Activated CD4-positive, alpha-beta T cell treated with anti-CD3 and anti-CD28 coated beads for 36 hours (primary cell): ENCODE measurements at regions not wholly inside any gene's neighbourhood (a gene's known extent, or its start where the extent isn't known, plus 50 kb on each side); places are given as distances from the start of the nearest gene placed in this dataset.
"Not testable (repeated sequence)": the region's sequence is repeated elsewhere in the genome, so short reads cannot be mapped to it uniquely, and the experiment has no call there.

Source experiments
- ATAC-seq: fragments of 200-7000 bp; cut with Tn5 transposase; one replicate; pipeline ENCODE4 v1.10.0; 2021; ENCODE audit warnings: mild to moderate bottlenecking, moderate library complexity
- CTCF ChIA-PET: fragments of 350-600 bp; sonication (Branson Sonifier 250); formaldehyde crosslinking; loops from one replicate; lab custom pipeline; 2021; ENCODE audit warnings: antibody characterized with exemption; lab: Charles Lee
- POLR2A ChIA-PET: fragments of 350-600 bp; sonication (Branson Sonifier 250); formaldehyde crosslinking; loops from one replicate; lab custom pipeline; 2021; ENCODE audit warnings: antibody characterized with exemption, inconsistent platforms; lab: Charles Lee
- DNase-seq: peaks from one replicate; pipeline ENCODE4 v3.0.0-alpha.2; 2020
- H3K27ac Mint-ChIP-seq: one replicate; pipeline ENCODE4 v1.8.0; 2021; ENCODE audit warnings: mixed read lengths
- H3K27me3 Mint-ChIP-seq: one replicate; pipeline ENCODE4 v1.8.0; 2021; ENCODE audit warnings: mixed read lengths
- H3K36me3 Mint-ChIP-seq: one replicate; pipeline ENCODE4 v1.8.0; 2021; ENCODE audit warnings: low read depth, mixed read lengths
- H3K4me1 Mint-ChIP-seq: one replicate; pipeline ENCODE4 v1.8.0; 2021; ENCODE audit warnings: mixed read lengths
- H3K4me3 Mint-ChIP-seq: one replicate; pipeline ENCODE4 v1.8.0; 2021; ENCODE audit warnings: mild to moderate bottlenecking, moderate library complexity, mixed read lengths
- H3K9me3 Mint-ChIP-seq: one replicate; pipeline ENCODE4 v1.8.0; 2021; ENCODE audit warnings: low read depth, mixed read lengths
- intact Hi-C, 2 experiments: fragments of 100-400 bp; cut with DNase I in 1 of 2; cut with micrococcal nuclease in 1 of 2; formaldehyde crosslinking; loops; one replicate each; pipeline versions ENCODE4 v1.14.2 to v1.15.1; 2022 to 2024; cut with DNase I, micrococcal nuclease

DNA sequence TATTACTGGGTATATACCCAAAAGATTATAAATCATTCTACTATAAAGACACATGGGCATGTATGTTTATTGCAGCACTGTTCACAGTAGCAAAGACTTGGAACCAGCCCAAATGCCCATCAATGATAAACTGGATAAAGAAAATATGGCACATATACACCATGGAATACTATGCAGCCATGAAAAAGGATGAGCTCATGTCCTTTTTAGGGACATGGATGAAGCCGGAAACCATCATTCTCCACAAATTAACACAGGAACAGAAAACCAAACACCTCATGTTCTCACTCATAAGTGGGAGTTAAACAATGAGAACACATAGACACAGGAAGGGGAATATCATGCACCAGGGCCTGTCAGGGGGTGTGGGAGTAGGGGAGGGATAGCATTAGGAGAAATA, 772.5 kb downstream of the SH3BGRL start:
- H3K27me3 Mint-ChIP-seq, H3K36me3 Mint-ChIP-seq, CTCF ChIA-PET, DNase-seq, H3K4me3 Mint-ChIP-seq, H3K4me1 Mint-ChIP-seq, ATAC-seq, intact Hi-C loops, H3K27ac Mint-ChIP-seq, POLR2A ChIA-PET, H3K9me3 Mint-ChIP-seq: not testable (repeated sequence)

DNA sequence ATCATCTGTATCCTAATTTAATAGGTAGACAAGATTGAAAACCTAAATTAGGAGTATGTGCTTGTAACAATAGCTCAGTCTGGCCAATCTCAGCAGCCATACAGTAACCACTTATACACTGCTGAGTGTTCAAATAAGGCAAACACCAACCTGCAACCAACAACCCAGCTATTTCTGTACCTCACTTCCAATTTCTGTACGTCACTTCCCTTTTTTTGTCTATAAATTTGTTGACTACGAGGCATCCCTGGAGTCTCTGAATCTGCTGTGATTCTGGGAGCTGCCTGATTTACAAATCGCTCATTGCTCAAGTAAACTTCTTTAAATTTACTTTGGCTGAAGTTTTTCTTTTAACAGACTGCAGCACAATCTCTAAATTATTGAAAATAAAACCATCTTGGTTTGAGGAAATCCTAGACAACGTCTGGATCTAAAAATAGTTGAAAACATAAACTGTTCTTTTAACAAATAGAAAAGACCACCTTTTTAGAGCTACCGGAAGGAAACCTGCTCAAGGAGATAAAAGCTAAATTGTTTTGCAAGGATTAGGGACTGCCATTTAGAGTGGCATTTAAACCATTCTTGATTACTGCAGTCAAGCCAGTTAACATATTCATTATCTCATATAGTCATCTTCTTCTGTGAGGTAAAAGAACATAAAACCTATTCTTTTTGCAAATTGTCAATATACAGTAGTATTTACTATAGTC, 778.1 kb downstream of the SH3BGRL start:
- POLR2A ChIA-PET = no interaction called here
- H3K27me3 Mint-ChIP-seq = no peaks in the 10 kb centered on the region
- H3K4me1 Mint-ChIP-seq = no peaks in the 10 kb centered on the region
- intact Hi-C loops = no loop called here
- no peak for ATAC-seq
- CTCF ChIA-PET = no interaction called here
- DNase-seq = no peak
- H3K27ac Mint-ChIP-seq = no peak overlapping the region
- H3K36me3 Mint-ChIP-seq = no peaks in the 10 kb centered on the region
- H3K9me3 Mint-ChIP-seq = no peaks in the 10 kb centered on the region
- H3K4me3 Mint-ChIP-seq = no peak overlapping the region

DNA sequence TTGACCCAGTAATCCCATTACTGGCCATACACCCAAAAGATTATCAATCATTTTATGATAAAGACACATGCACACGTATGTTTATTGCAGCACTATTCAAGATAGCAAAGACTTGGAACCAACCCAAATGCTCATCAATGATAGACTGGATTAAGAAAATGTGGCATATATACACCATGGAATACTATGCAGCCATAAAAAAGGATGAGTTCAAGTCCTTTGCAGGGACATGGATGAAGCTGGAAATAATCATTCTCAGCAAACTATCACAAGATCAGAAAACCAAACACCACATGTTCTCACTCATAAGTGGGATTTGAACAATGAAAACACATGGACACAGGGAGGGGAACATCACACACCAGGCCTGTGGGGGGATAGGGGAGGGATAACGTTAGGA, 785.3 kb downstream of the SH3BGRL start:
- H3K9me3 Mint-ChIP-seq, H3K27me3 Mint-ChIP-seq, H3K27ac Mint-ChIP-seq, CTCF ChIA-PET, POLR2A ChIA-PET, H3K4me3 Mint-ChIP-seq, DNase-seq, ATAC-seq, H3K36me3 Mint-ChIP-seq, H3K4me1 Mint-ChIP-seq, intact Hi-C loops: not testable (repeated sequence)

DNA sequence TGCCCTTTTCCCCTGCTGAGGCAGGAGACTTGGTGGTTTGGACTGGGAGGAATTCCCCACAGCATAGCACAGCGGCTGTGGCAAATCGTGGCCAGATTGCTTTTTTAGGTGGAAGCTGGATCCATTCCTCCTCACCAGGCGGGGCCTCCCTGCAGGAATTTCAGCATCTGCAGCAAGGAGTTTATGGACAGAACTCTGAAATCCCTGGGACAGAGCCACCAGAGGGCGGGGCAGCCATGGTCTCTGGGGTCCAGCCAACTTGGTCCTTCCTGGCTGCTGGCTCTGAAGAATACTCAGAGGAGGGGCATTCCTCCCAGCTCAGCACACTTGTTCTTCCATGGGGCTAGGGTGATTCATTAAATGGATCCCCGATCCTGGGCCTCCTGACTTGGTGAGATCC, 794.3 kb downstream of the SH3BGRL start:
- DNase-seq (no peak), ATAC-seq (no peak)
- Mint-ChIP-seq H3K27ac (no peak overlapping the region), H3K27me3 (no peaks in the 10 kb centered on the region), H3K36me3 (no peaks in the 10 kb centered on the region), H3K4me3 (no peak overlapping the region), H3K9me3 (peaks cover 12% of the 10 kb centered on the region), H3K4me1 (no peaks in the 10 kb centered on the region)
- ChIA-PET POLR2A (no interaction called here), CTCF (no interaction called here)
- intact Hi-C loops = no loop called here

DNA sequence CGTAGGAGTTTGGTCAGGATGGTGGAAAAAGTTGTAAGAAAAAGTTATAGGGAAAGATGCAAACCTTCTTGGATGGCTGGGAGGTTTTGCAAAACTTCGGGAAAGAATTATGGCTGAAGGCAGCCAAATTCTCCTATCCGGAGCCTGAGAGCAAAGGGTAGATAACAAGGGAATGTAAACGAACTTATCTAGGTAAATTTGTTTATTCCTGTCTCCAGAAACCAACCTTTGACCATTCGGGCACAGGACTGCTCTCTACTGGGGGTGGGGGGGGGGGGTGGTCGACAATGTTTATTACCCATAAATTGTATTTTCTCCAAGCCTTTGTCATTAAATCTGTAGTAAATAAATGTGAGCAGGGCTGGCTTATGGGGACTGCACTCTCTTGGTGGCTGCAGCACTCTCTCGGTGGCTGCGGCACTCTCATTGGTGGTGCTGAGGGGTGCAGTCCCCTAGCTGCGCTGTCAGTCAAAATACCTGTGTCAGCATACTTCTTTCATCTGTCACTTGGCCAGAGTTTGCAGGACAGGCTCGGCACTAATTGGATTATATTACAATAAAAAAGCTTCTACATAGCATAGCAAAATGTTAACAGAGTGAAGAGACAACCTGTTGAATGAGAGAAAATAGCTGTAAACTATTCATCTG, 827.8 kb downstream of the SH3BGRL start:
- CTCF ChIA-PET = no interaction called here

GRCh38 chrX:82031250-82031649, 829.3 kb downstream of the SH3BGRL start:
- Mint-ChIP-seq H3K36me3 (no peaks in the 10 kb centered on the region), H3K27me3 (no peaks in the 10 kb centered on the region), H3K4me1 (no peaks in the 10 kb centered on the region), H3K9me3 (peaks cover 2% of the 10 kb centered on the region), H3K4me3 (no peak overlapping the region), H3K27ac (no peak overlapping the region)
- DNase-seq (no peak), ATAC-seq (no peak)
- ChIA-PET POLR2A (no interaction called here), CTCF (no interaction called here)
- intact Hi-C loops = no loop called here

More for the DNA sequence above, 827.8 kb downstream of the SH3BGRL start:
- intact Hi-C loops = no loop called here
- H3K4me3 Mint-ChIP-seq = no peak overlapping the region
- POLR2A ChIA-PET = no interaction called here
- no peak overlapping the region for H3K27ac Mint-ChIP-seq
- H3K36me3 Mint-ChIP-seq = no peaks in the 10 kb centered on the region
- peaks cover 2% of the 10 kb centered on the region for H3K9me3 Mint-ChIP-seq
- H3K27me3 Mint-ChIP-seq = no peaks in the 10 kb centered on the region
- ATAC-seq = no peak
- H3K4me1 Mint-ChIP-seq = no peaks in the 10 kb centered on the region
- DNase-seq = no peak

DNA sequence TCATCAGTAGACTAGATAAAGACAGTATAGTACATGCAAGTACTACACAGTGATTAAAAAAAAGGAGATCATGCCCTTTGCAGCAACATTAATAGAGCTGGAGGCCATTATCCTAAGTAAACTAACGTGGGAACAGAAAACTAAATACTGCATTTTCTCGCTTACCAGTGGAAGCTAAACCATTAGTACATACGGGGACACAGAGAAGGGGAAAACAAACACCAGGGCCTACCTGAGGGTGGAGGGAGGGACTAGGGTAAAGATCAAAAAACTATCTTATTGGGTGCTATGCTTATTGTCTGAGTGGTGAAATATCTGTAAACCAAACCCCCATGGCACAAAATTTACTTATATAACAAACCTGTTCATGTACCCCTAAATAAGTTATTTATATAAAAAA, 836.9 kb downstream of the SH3BGRL start:
- Mint-ChIP-seq H3K4me1 (no peaks in the 10 kb centered on the region), H3K27ac (no peak overlapping the region), H3K4me3 (no peak overlapping the region), H3K9me3 (no peaks in the 10 kb centered on the region), H3K36me3 (no peaks in the 10 kb centered on the region), H3K27me3 (no peaks in the 10 kb centered on the region)
- intact Hi-C loops = no loop called here
- ChIA-PET CTCF (no interaction called here), POLR2A (no interaction called here)
- DNase-seq (no peak), ATAC-seq (no peak)

- H3K36me3 Mint-ChIP-seq = no peaks in the 10 kb centered on the region
- no peak overlapping the region for H3K27ac Mint-ChIP-seq
- no peaks in the 10 kb centered on the region for H3K27me3 Mint-ChIP-seq
- H3K4me3 Mint-ChIP-seq = no peak overlapping the region
- intact Hi-C loops = no loop called here
- DNase-seq = no peak
- POLR2A ChIA-PET = no interaction called here
- no peaks in the 10 kb centered on the region for H3K9me3 Mint-ChIP-seq
- ATAC-seq = no peak
- CTCF ChIA-PET = no interaction called here
- no peaks in the 10 kb centered on the region for H3K4me1 Mint-ChIP-seq
Measured at GRCh38 chrX:82041034-82041433, 839.1 kb downstream of the SH3BGRL start.

DNA sequence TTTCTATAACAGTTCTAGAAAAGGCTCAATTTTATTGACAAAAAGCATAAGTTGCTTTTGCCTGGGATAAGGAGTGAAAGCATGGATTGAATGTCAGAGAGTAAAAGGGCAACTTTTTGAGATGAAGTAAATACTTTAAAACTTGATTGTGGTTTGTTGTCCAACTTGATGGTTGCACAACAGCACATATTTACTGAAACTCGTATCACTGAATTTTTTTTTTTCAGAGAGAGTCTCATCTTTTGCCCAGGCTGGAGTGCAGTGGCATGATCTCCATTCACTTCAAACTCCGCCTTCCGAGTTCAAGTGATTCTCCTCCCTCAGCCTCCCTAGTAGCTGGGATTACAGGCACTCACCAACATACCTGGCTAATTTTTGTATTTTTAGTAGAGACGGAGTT, 856.8 kb downstream of the SH3BGRL start:
- DNase-seq (no peak), ATAC-seq (no peak)
- no peaks in the 10 kb centered on the region for H3K4me1 Mint-ChIP-seq
- ChIA-PET POLR2A (no interaction called here), CTCF (interaction anchor here (0.6 kb wide), 1 partner anchor 18 kb away, joined by 4 read pairs; no protein-coding TSS in a partner anchor)
- H3K27me3 Mint-ChIP-seq = no peaks in the 10 kb centered on the region
- intact Hi-C loops = no loop called here
- no peaks in the 10 kb centered on the region for H3K36me3 Mint-ChIP-seq
- no peak overlapping the region for H3K4me3 Mint-ChIP-seq
- no peaks in the 10 kb centered on the region for H3K9me3 Mint-ChIP-seq
- H3K27ac Mint-ChIP-seq = no peak overlapping the region

DNA sequence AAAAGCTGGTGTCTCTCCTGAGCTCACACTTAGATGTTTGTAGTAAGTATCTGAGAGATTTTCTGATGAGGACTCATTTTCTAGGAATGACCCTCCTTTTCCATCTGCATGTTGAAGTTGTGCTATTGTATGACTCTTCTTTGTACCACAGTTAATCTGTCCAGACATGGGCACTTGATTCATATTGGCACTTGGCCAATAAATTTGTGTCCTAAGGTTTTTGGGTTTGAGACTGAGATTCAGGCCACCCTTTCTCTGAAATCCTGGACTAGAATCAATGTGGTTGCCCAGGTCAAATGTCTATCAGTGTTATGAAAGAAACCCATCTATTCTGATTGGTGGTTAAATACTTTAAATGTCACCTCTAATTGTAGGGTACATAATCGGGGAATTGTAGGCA, 869.0 kb downstream of the SH3BGRL start:
- ChIA-PET POLR2A (no interaction called here), CTCF (no interaction called here)
- Mint-ChIP-seq H3K9me3 (peaks cover 4% of the 10 kb centered on the region), H3K27ac (no peak overlapping the region), H3K36me3 (no peaks in the 10 kb centered on the region), H3K4me3 (no peak overlapping the region), H3K27me3 (no peaks in the 10 kb centered on the region), H3K4me1 (no peaks in the 10 kb centered on the region)
- DNase-seq = no peak
- intact Hi-C loops = no loop called here
- no peak for ATAC-seq

GRCh38 chrX:82081027-82081426, 879.1 kb downstream of the SH3BGRL start:
- DNase-seq = no peak
- POLR2A ChIA-PET = no interaction called here
- no peaks in the 10 kb centered on the region for H3K9me3 Mint-ChIP-seq
- H3K4me1 Mint-ChIP-seq = no peaks in the 10 kb centered on the region
- ATAC-seq = no peak
- H3K27ac Mint-ChIP-seq = no peak overlapping the region
- H3K36me3 Mint-ChIP-seq = no peaks in the 10 kb centered on the region
- intact Hi-C loops = no loop called here
- no peaks in the 10 kb centered on the region for H3K27me3 Mint-ChIP-seq
- CTCF ChIA-PET = interaction anchor here (0.6 kb wide), 1 partner anchor 107 kb away, joined by 3 read pairs; no protein-coding TSS in a partner anchor
- H3K4me3 Mint-ChIP-seq = no peak overlapping the region

- no peaks in the 10 kb centered on the region for H3K4me1 Mint-ChIP-seq
- no peak for ATAC-seq
- no peaks in the 10 kb centered on the region for H3K27me3 Mint-ChIP-seq
- ChIA-PET POLR2A (no interaction called here), CTCF (no interaction called here)
- no peaks in the 10 kb centered on the region for H3K36me3 Mint-ChIP-seq
- no peak overlapping the region for H3K27ac Mint-ChIP-seq
- no peak for DNase-seq
- H3K9me3 Mint-ChIP-seq = peaks cover 2% of the 10 kb centered on the region
- intact Hi-C loops = no loop called here
- H3K4me3 Mint-ChIP-seq = no peak overlapping the region
Measured at GRCh38 chrX:82087699-82088098, 885.8 kb downstream of the SH3BGRL start.
